ENCODE measurements at regions not wholly inside any gene's neighbourhood (a gene's known extent, or its start where the extent isn't known, plus 50 kb on each side); places are given as distances from the start of the nearest gene placed in this dataset.

DNA sequence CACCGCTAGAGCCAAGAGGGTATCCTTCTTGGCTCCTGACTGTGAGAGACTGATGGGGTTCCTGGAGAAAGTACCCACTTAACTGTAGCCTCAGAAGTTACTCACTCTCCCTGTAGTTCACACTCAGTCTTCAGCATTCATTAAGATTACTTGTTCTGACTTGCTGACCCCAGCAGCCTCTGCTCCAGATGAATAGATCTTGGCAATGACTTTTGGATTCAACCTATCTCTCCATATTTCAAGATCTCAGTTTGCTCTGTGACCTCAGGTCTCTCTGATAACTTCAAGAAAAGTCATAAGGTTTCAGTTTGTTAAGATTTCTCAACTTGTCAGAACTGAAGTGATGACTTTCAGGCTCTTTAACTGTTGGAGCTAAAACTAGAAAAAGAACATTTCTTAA is 825.6 kb downstream of the PCDH7 start:
- DNase-seq: no peak

DNA sequence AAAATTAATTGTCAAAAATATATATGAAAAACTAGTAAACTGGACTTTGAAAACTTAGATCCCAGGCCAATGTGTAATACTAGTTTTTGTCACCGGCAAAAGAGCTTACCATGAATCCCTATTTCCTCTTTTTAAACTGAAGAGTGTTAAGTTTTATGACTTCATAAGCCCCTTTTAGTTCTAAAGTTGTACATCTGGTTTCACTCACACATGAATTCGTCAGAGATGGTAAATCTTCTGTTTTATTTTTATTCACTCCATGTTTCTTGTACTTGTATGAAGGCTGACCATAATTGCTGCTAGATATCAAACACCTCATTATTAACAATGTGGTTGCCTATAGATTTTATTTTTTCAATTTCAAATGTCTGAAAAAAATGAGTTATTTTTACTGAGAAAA is 827.9 kb downstream of the PCDH7 start:
- DNase-seq: no peak

- DNase-seq: no peak
Measured at GRCh38 chr4:31548823-31549222, 828.7 kb downstream of the PCDH7 start.

- no peak for DNase-seq
Measured at GRCh38 chr4:31549256-31549655, 829.1 kb downstream of the PCDH7 start.

DNA sequence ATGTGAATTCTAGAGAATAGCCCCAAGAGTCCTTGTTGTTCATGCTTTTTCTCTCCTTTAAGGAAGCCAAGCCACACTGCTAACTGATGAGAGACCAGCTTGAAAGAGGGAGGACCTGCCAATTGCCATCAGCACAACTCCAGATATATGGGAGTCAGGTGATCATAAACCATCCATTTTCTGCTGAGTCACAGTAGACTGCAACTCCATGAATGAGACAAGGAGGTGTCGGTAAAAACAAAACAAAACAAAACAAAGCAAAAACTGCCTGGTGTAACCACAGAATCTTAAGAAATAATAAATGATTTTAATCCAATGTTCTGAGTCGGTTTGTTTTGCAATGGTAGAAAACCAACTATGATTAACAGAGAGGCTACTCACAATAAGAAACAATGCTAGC is 837.3 kb downstream of the PCDH7 start:
- DNase-seq: no peak

DNA sequence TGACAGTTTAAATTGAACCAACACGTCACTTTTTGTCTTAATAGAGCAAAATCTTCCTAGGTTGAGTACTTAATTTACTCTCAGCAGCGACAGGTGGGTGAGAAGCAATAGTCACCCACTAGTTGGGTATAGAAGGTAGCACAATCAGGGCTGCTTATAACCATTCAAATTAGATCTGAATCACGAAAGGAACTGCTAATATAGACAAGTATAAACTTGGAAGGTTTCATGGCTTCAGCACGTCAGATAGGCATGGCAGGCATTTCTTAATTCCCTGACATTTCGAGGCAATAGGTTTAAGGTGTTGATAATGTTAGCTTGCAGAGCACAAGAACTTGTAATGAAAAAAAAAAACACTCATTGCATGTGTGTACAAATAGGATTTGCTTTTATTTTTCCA is 853.4 kb downstream of the PCDH7 start:
- no peak for DNase-seq

DNA sequence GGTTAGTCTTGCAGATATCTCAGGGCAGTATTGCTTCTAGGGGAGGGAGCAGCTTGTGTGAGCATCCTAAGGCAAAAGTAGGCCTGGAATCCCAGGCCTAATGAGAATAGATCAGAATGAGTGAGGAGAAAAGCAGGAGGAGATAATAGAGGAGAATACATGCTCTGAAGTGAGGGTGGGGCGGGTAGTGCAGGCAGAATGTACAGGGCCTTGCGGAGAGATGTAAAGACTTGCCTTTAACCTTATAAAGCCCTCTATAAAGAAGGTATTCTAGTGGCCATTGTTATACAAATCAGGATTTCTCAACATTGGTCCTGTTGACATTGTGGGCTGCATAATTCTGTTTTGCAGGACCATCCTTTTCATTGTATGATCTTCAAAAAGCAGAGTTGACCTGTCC is 855.3 kb downstream of the PCDH7 start:
- DNase-seq: no peak

GRCh38 chr4:31580843-31581242 is 860.7 kb downstream of the PCDH7 start:
- no peak for DNase-seq

DNA sequence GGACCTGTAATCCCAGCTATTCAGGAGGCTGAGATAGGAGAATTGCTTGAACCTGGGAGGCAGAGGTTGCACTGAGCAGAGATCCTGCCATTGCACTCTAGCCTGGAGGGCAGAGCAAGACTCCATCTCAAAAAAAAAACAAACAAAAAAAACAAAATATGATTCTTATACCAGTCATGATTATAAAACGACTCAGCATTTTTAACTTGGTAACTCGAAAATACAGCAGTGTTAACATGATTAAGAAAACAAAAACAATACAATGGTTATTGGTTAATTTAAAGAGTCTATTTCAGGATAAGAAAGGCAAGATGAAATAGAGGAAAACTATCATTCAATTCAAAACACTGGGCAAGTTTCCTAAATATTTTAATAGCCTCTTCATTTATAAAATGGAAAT is 865.3 kb downstream of the PCDH7 start:
- DNase-seq: no peak

DNA sequence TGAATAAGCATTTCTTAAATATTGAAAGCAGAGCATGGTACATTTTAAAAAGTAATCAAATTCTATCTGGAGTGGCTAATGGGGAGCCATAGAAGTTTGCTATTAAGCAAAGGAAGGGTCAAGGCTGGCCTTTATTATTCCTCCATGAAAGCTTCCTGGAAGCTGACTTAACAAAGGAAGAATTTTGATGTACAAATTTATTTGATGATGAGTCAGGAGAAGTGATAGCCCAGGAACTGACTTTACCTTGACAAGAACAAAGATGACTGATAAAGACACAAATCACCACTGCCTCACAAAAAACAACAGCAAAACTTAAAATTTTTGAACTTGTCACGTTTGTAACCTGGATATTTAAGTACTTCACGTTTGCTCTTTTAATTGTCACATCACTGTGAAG is 872.1 kb downstream of the PCDH7 start:
- DNase-seq: no peak

- no peak for DNase-seq
Measured at GRCh38 chr4:31595496-31595895, 875.3 kb downstream of the PCDH7 start.

GRCh38 chr4:31598639-31599038 is 878.5 kb downstream of the PCDH7 start:
- no peak for DNase-seq

- no peak for DNase-seq
Measured at GRCh38 chr4:31601793-31602192, 881.6 kb downstream of the PCDH7 start.

GRCh38 chr4:31613946-31614623 is 893.9 kb downstream of the PCDH7 start:
- DNase-seq: no peak

GRCh38 chr4:31617667-31618066 is 897.5 kb downstream of the PCDH7 start:
- DNase-seq: no peak

GRCh38 chr4:31620476-31620875 is 900.3 kb downstream of the PCDH7 start:
- no peak for DNase-seq

DNA sequence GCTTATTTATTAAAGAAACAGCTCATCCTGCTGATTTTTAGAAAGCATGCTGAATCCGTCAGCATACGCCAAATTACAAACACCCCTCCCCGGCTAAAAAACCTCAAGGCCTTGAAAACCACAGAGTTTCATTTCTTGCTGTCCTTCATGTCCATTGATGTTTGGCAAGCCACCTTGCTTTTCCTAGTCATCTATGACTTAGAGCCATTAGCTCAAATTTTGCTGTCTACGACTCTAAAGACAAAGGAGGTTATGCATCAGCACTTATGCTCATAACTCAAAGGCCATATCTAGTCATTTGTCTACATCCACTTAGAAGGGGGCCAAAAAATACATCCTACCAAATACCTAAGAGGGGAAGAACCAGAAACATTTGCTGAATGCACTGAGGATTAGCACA is 925.1 kb downstream of the PCDH7 start:
- no peak for DNase-seq

DNA sequence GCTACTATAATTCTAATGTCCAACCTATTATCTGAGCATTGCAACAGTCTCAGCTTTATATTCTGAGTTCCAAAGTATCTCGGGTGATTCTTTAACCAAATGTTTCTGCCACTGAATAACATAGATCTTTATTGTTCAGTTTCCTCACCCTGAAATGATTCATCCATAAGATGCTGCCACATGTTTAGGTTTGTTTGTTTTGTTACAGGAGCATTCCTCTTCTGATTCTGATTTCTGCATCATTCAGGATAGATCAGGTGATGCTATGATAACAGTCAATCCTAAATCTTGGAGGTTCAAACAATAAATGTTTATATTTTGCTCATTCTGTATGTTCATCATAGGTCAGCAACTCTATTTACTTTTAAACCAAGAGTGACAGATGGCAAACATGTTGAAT is 927.6 kb downstream of the PCDH7 start:
- DNase-seq: no peak

DNA sequence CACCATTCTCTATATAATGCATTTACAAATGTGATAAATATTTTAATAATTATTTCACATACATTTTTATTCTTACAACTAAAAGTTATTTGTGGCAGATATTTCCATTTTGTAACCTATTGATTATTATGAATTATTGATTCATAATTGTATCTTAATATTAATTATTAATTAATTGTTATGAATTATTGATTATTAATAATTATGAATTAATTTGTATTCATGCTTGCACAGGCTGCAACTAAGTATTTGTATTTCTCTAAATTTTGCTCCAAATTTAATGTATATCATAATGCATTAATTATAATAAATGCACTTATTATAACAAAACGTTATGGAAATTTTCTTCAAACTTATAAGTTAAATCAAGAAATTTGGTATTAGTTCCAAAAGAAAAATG is 929.7 kb downstream of the PCDH7 start:
- no peak for DNase-seq

- no peak for DNase-seq
Measured at GRCh38 chr4:31651541-31651940, 931.4 kb downstream of the PCDH7 start.

- DNase-seq: no peak
Measured at GRCh38 chr4:31655328-31655727, 935.2 kb downstream of the PCDH7 start.

GRCh38 chr4:31657859-31658570 is 937.8 kb downstream of the PCDH7 start:
- no peak for DNase-seq

DNA sequence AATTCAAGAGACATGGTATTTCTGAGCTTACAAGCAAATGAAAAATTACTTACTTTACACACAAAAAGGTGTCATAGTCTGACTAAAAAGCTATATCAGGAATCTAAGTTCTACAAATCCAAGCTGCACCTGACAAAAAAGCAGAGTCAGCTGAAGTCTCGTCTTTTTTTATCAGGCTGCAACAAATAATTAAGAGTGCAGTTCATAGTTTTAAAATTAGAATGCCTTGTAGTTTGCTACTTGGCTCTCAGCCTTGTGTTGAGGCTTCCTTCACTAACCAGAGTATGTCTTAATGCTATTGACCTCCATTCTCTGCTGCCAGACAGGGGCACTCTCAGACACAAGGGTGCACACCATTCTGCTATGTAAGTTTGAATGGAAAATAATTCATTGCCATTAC is 940.7 kb downstream of the PCDH7 start:
- no peak for DNase-seq

- DNase-seq: no peak
Measured at GRCh38 chr4:31662951-31663350, 942.8 kb downstream of the PCDH7 start.

GRCh38 chr4:31667686-31668085 is 947.5 kb downstream of the PCDH7 start:
- no peak for DNase-seq
